ENCODE measurements at regions not wholly inside any gene's neighbourhood (a gene's known extent, or its start where the extent isn't known, plus 50 kb on each side); places are given as distances from the start of the nearest gene placed in this dataset.
"Not testable (repeated sequence)": the region's sequence is repeated elsewhere in the genome, so short reads cannot be mapped to it uniquely, and the experiment has no call there.

GRCh38 chr20:48489656-48490055 lies 338.1 kb downstream of the PREX1 start:
- no peak for DNase-seq

- DNase-seq, result no peak
Measured at GRCh38 chr20:48489046-48489463, 338.7 kb downstream of the PREX1 start.

GRCh38 chr20:48488334-48489034 lies 339.3 kb downstream of the PREX1 start:
- DNase-seq, result not testable (repeated sequence)

- DNase-seq, result no peak
Measured at GRCh38 chr20:48486065-48486464, 341.7 kb downstream of the PREX1 start.

- not testable (repeated sequence) for DNase-seq
Measured at GRCh38 chr20:48485153-48485552, 342.6 kb downstream of the PREX1 start.

- no peak for DNase-seq
Measured at GRCh38 chr20:48483334-48484066, 344.3 kb downstream of the PREX1 start.

GRCh38 chr20:48482790-48483189 lies 345.0 kb downstream of the PREX1 start:
- no peak for DNase-seq

- DNase-seq, result no peak
Measured at GRCh38 chr20:48480216-48480772, 347.5 kb downstream of the PREX1 start.

GRCh38 chr20:48478806-48479585 lies 348.8 kb downstream of the PREX1 start:
- DNase-seq, result no peak

- DNase-seq, result peak in 1 of 5 experiments; percentile 58
Measured at GRCh38 chr20:48478370-48478769, 349.4 kb downstream of the PREX1 start.

- DNase-seq, result no peak
Measured at GRCh38 chr20:48476854-48477253, 350.9 kb downstream of the PREX1 start.

- DNase-seq, result no peak
Measured at GRCh38 chr20:48474022-48474421, 353.8 kb downstream of the PREX1 start.

- DNase-seq, result no peak
Measured at GRCh38 chr20:48471759-48472408, 355.9 kb downstream of the PREX1 start.

- no peak for DNase-seq
Measured at GRCh38 chr20:48471176-48471575, 356.6 kb downstream of the PREX1 start.

GRCh38 chr20:48470141-48470540 lies 357.7 kb downstream of the PREX1 start:
- no peak for DNase-seq

- DNase-seq, result no peak
Measured at GRCh38 chr20:48469026-48469425, 358.8 kb downstream of the PREX1 start.

GRCh38 chr20:48468571-48468970 lies 359.2 kb downstream of the PREX1 start:
- DNase-seq, result no peak

- DNase-seq, result peak in 2 of 5 experiments; percentile 26 to 38
Measured at GRCh38 chr20:48467622-48468021, 360.2 kb downstream of the PREX1 start.

- no peak for DNase-seq
Measured at GRCh38 chr20:48465271-48465670, 362.5 kb downstream of the PREX1 start.

- DNase-seq, result no peak
Measured at GRCh38 chr20:48463916-48464315, 363.9 kb downstream of the PREX1 start.

GRCh38 chr20:48463096-48463720 lies 364.6 kb downstream of the PREX1 start:
- no peak for DNase-seq

GRCh38 chr20:48461735-48462119 lies 366.1 kb downstream of the PREX1 start:
- no peak for DNase-seq

Measured in T-helper 2 cell (primary cell).